ENCODE measurements at regions not wholly inside any gene's neighbourhood (a gene's known extent, or its start where the extent isn't known, plus 50 kb on each side); places are given as distances from the start of the nearest gene placed in this dataset.

DNA sequence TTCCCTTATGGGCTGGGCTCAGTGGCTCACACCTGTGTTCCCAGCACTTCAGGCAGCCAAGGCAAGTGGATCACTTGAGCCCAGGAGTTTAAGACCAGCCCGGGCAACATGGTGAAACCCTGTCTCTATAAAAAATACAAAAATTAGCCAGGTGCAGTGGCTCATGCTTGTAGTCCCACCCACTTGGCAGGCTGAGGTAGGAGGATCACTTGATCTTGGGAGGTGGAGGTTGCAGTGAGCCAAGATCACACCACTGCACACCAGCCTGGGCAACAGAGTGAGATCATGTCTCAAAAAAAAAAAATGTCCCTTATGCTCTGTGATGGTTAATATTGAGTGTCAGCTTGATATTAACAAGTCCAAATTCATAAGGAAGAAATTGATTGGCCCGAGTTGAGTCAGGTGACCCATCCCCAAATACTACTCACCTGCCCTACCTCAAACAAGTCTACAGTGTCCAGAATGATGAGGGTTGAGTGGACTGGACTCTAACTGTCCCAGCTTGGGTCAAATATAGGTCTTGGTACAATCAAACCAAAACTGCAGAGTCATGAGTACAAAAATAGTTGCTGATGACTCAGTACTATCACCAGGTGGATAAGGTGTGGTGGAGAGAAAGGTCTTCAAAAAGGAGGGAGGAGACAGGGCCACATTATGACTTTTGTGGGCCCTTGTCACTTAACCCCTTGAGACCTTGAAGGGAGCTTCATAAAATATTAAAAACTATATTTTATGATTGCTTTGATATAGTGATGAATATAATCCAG is 161.0 kb downstream of the ZNF326 start:
- H3K4me3 ChIP-seq (ENCODE audit: low read length) = no peak overlapping the region
- DNase-seq (ENCODE audit: low read depth) = peak; percentile 49
- TF ChIP-seq, protein P1, sequence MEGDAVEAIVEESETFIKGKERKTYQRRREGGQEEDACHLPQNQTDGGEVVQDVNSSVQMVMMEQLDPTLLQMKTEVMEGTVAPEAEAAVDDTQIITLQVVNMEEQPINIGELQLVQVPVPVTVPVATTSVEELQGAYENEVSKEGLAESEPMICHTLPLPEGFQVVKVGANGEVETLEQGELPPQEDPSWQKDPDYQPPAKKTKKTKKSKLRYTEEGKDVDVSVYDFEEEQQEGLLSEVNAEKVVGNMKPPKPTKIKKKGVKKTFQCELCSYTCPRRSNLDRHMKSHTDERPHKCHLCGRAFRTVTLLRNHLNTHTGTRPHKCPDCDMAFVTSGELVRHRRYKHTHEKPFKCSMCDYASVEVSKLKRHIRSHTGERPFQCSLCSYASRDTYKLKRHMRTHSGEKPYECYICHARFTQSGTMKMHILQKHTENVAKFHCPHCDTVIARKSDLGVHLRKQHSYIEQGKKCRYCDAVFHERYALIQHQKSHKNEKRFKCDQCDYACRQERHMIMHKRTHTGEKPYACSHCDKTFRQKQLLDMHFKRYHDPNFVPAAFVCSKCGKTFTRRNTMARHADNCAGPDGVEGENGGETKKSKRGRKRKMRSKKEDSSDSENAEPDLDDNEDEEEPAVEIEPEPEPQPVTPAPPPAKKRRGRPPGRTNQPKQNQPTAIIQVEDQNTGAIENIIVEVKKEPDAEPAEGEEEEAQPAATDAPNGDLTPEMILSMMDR (IDR thresholded peaks at IDR 0.05; ENCODE audit: insufficient read depth, low read depth, low read length, missing control alignments) = no peak

DNA sequence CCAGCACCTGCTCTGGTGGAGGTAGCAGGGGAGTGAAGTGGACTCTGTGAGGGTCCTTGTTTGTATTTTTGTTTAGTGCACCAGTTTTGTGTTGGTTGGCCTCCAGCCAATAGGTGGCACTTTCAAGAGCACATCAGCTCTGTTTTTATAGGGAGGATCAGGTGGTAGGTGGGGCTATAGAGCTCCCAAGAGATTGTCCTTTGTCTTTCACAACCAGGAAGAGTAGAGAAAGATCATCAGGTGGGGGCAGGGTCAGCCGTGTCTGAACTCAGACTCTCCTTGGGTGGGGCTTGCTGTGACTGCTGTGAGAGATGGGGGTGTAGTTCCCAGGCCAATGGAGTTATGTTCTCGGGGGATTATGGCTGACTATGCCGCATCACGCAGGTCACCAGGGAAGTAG is 159.8 kb downstream of the ZNF326 start:
- no peak for DNase-seq (ENCODE audit: low read depth)
- TF ChIP-seq, protein P1 (IDR thresholded peaks at IDR 0.05; ENCODE audit: insufficient read depth, low read depth, low read length, missing control alignments) = no peak
- H3K4me3 ChIP-seq (ENCODE audit: low read length) = no peak overlapping the region

DNA sequence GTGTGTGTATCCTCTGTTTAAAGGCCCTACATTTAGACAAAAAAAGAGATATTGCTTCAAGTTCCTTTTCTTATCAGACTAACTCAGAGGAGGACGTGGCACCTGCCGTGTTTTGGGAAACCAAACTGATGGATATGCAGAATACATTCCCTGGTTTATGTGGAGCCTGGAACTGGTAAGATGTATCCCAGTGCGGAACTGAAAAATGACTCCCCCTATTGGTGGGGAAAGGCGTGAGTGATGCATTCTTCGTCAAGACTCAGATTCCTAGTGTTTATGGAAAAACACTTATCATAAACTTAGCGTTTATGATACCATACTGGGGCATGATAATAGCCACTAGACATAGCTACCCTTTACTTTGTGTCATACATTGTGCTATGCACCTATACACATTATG is 154.2 kb downstream of the ZNF326 start:
- DNase-seq (ENCODE audit: low read depth) = no peak
- TF ChIP-seq, protein P1 (IDR thresholded peaks at IDR 0.05; ENCODE audit: insufficient read depth, low read depth, low read length, missing control alignments) = no peak
- no peak overlapping the region for H3K4me3 ChIP-seq (ENCODE audit: low read length)

DNA sequence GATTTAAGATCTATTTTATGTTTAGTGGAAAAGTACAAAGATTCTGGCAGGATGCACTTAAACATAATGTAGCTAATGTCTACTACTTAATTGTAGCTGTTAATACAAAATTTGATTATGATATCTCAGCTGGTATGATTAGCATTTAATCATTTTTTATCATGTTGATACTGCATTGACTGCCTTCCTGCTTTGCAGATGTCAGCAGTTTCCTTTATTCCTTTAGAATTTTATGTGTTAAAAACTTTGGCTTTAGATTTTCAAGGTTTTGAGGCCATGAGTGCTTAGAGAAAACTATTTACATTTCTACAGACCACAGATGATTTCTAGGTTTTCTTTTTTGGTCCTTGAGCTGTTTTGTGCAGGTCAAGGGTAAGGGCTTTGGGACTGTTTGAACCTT is 152.2 kb downstream of the ZNF326 start:
- no peak for DNase-seq (ENCODE audit: low read depth)
- TF ChIP-seq, protein P1 (IDR thresholded peaks at IDR 0.05; ENCODE audit: insufficient read depth, low read depth, low read length, missing control alignments) = no peak
- H3K4me3 ChIP-seq (ENCODE audit: low read length) = no peak overlapping the region

DNA sequence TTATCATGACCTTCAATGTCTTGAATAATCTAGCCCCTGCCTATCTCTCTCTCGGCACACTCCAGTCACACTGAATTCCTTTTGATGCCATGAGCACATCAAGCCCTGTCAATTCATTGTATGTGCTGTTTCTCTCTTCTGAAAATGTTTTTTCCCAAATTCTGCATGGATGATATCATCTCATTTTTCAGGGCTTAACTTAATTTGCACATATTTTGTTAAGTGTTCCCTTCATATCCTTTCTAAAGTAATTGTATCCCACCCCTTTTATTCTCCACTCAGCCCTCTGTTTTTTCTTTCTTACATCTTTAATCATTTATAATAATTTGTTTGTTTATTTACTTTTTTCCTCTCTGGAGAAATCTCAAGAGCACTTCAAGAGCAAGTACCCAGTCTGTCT is 149.9 kb downstream of the ZNF326 start:
- H3K4me3 ChIP-seq (ENCODE audit: low read length) = no peak overlapping the region
- TF ChIP-seq, protein P1 (IDR thresholded peaks at IDR 0.05; ENCODE audit: insufficient read depth, low read depth, low read length, missing control alignments) = no peak
- no peak for DNase-seq (ENCODE audit: low read depth)

DNA sequence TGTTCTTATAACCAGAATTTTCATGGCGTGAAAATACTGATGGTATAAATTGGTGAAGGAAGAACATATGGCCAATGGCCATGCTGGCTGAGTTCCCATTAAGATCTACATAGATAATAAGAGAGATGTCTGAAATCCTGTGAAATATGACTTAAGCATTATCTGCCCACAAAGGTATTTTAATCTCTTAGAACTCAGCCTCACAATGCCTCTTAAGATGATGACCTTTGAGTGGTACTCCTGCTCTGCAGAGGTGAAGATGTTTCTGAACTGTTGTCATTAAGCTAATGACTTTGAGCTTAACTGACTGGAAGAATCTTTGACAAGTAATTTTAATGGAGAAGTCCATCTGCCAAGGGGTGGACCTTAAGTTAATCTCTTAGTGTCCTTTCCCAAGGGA is 148.7 kb downstream of the ZNF326 start:
- TF ChIP-seq, protein P1 (IDR thresholded peaks at IDR 0.05; ENCODE audit: insufficient read depth, low read depth, low read length, missing control alignments) = no peak
- H3K4me3 ChIP-seq (ENCODE audit: low read length) = no peak overlapping the region
- no peak for DNase-seq (ENCODE audit: low read depth)

DNA sequence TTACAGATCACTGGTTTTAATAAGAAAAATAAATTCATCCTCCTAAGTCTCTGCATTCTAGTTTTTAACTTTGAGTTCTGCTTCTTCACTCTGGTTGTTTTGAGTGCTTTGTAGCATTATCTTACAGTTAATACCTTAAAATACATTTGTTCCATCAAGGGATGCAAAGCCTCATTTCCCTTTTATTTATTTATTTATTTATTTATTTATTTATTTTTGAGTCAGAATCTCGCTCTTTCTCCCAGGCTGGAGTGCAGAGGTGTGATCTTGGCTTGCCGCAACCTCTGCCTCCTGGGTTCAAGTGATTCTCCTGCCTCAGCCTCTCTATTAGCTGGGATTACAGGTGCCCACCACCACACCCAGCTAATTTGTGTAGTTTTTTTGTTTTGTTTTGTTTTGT is 147.8 kb downstream of the ZNF326 start:
- no peak overlapping the region for H3K4me3 ChIP-seq (ENCODE audit: low read length)
- TF ChIP-seq, protein P1 (IDR thresholded peaks at IDR 0.05; ENCODE audit: insufficient read depth, low read depth, low read length, missing control alignments) = no peak
- no peak for DNase-seq (ENCODE audit: low read depth)

All from epithelial cell of esophagus (primary cell).